22Rv1 (cell line): ENCODE measurements at regions not wholly inside any gene's neighbourhood (a gene's known extent, or its start where the extent isn't known, plus 50 kb on each side); places are given as distances from the start of the nearest gene placed in this dataset.

Experiments used
- ZFX ChIP-seq: fragments of 450-650 bp; IDR thresholded peaks from 2 replicates; pipeline ENCODE4 v1.6.1; 2017; ENCODE audit warnings: antibody characterized with exemption, borderline replicate concordance
- TF ChIP-seq, protein P1 (sequence below): fragments of 450-650 bp; IDR thresholded peaks from 2 replicates; pipeline ENCODE4 v1.5.1; 2017; ENCODE audit warnings: mild to moderate bottlenecking

DNA sequence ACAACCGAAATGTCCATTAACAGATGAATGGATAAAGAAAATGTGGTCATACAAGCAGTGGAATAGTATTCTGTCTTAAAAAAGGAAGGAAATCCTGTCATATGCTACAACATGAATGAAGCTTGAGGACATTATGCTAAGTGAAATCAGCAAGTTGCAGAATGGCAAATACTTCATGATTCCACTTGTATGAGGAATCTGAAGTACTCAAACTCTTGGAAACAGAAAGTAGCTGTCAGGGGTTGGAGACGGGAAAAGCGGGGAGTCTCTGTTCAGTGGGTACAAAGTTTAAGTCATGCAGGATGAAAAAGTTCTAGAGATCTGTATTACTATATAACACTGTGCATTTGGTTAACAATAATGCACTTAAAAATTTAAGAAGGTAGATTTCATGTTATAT is 209.0 kb upstream of the SIX2 start:
- TF ChIP-seq, protein P1, sequence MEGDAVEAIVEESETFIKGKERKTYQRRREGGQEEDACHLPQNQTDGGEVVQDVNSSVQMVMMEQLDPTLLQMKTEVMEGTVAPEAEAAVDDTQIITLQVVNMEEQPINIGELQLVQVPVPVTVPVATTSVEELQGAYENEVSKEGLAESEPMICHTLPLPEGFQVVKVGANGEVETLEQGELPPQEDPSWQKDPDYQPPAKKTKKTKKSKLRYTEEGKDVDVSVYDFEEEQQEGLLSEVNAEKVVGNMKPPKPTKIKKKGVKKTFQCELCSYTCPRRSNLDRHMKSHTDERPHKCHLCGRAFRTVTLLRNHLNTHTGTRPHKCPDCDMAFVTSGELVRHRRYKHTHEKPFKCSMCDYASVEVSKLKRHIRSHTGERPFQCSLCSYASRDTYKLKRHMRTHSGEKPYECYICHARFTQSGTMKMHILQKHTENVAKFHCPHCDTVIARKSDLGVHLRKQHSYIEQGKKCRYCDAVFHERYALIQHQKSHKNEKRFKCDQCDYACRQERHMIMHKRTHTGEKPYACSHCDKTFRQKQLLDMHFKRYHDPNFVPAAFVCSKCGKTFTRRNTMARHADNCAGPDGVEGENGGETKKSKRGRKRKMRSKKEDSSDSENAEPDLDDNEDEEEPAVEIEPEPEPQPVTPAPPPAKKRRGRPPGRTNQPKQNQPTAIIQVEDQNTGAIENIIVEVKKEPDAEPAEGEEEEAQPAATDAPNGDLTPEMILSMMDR: no peak
- no peak for TF ChIP-seq ZFX
